Activated T-helper 17 cell treated with anti-CD3 and anti-CD28 coated beads, Interleukin-2, amount 50 U/mL, for 72 hours (primary cell): ENCODE measurements at regions not wholly inside any gene's neighbourhood (a gene's known extent, or its start where the extent isn't known, plus 50 kb on each side); places are given as distances from the start of the nearest gene placed in this dataset.

ENCODE experiments used
- ATAC-seq: fragments of 150-1000 bp; cut with Tn5 transposase; replicated peaks from 2 replicates; pipeline ENCODE4 v1.10.0; 2021; ENCODE audit warnings: mild to moderate bottlenecking, moderate library complexity
- H3K27ac Mint-ChIP-seq: one replicate; pipeline ENCODE4 v1.8.0; 2022; ENCODE audit warnings: mixed read lengths
- H3K27me3 Mint-ChIP-seq: one replicate; pipeline ENCODE4 v1.8.0; 2022; ENCODE audit warnings: mixed read lengths
- H3K36me3 Mint-ChIP-seq: one replicate; pipeline ENCODE4 v1.8.0; 2022; ENCODE audit warnings: low read depth, mild to moderate bottlenecking, mixed read lengths
- H3K4me1 Mint-ChIP-seq: one replicate; pipeline ENCODE4 v1.8.0; 2022; ENCODE audit warnings: mixed read lengths
- H3K4me3 Mint-ChIP-seq: one replicate; pipeline ENCODE4 v1.8.0; 2022; ENCODE audit warnings: mild to moderate bottlenecking, mixed read lengths
- H3K9me3 Mint-ChIP-seq: one replicate; pipeline ENCODE4 v1.8.0; 2022; ENCODE audit warnings: mixed read lengths

DNA sequence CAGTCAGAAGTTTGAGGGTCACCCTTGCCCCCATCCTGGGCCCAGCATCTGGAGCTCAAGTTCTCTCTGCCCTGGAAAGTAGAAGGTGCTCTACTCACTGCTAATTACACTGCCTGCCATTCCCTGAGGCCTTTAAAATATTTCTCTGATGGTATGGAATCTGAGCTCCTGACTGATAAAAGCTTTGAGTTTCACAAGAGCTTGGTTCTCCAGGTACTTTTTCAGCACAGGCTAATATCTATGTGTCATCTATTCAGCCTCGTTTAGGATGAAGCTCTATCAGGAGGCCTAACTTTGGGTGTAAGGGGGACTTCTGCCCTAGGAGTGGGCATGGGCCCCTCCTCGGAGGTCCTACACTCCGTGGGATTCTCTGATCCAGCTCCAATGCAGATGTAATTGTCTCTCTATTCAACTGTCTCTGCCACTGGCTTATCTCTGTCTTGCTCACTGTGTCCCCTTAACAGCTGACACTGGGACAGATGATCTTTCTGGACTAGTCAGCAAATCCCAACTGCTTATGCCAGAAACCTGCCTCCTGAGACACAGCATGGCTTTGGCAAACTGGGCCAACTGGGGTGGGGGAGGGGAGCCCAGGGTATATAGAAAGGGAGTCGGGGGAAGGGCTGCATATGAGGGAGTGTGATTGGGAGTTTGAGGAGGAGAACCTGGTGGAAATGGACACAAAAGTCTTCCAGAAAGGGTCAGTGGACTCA, 104.2 kb upstream of the GADD45A start:
- no peak for ATAC-seq
- Mint-ChIP-seq H3K4me3 (no peak overlapping the region), H3K27me3 (no peaks in the 10 kb centered on the region), H3K36me3 (no peaks in the 10 kb centered on the region), H3K27ac (no peak overlapping the region), H3K9me3 (no peaks in the 10 kb centered on the region), H3K4me1 (no peaks in the 10 kb centered on the region)

DNA sequence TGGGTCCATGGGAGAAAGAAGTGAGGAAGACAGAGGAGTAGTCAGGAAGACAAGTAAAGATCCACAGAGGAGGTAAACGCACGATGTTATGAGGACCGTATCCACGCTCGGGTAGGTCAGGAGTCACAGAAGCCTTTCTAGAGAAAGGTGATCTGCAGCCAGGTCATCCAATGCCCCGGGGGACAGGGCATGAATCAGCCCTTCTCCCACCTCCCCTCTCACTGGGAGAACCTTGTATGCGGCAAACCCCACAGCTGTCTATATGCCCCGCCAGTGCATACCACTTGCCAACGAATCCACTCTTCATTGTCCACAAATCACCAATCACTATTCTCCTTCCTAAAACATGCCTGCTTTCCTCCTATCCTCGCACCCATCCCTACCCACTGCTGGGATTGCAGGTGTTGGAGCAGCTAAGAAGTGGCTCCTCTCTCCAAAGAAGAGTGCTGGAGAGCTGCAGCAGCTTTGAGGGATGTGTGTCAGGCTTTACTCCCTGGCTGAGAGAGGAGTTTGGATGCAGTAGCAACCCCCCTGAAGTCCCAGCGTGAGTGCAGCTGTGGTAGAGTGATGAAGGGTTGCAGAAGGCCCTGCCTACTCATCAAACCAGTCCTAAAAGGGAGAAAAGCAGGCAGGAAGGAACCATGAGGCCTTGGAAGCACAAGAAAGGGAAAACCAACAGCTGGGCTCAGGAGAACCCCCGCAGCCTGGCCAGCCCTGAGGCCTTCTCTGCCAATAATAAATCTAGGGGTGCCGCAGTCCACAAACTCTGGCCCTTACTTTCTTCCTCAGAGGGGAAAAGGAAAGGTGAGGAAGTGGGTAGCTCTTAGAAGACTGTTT, 102.2 kb upstream of the GADD45A start:
- no peaks in the 10 kb centered on the region for H3K27me3 Mint-ChIP-seq
- no peaks in the 10 kb centered on the region for H3K4me1 Mint-ChIP-seq
- no peak overlapping the region for H3K4me3 Mint-ChIP-seq
- H3K36me3 Mint-ChIP-seq = no peaks in the 10 kb centered on the region
- H3K9me3 Mint-ChIP-seq = no peaks in the 10 kb centered on the region
- ATAC-seq = no peak
- H3K27ac Mint-ChIP-seq = no peak overlapping the region

- no peak for ATAC-seq
- Mint-ChIP-seq H3K4me1 (no peaks in the 10 kb centered on the region), H3K36me3 (no peaks in the 10 kb centered on the region), H3K9me3 (no peaks in the 10 kb centered on the region), H3K27me3 (no peaks in the 10 kb centered on the region), H3K27ac (no peak overlapping the region), H3K4me3 (no peak overlapping the region)
These were observed 101.5 kb upstream of the GADD45A start for GRCh38 chr1:67583462-67583950.

GRCh38 chr1:67584938-67585337, 100.1 kb upstream of the GADD45A start:
- no peaks in the 10 kb centered on the region for H3K36me3 Mint-ChIP-seq
- no peaks in the 10 kb centered on the region for H3K4me1 Mint-ChIP-seq
- H3K4me3 Mint-ChIP-seq = no peak overlapping the region
- H3K9me3 Mint-ChIP-seq = no peaks in the 10 kb centered on the region
- no peak for ATAC-seq
- H3K27ac Mint-ChIP-seq = no peak overlapping the region
- H3K27me3 Mint-ChIP-seq = no peaks in the 10 kb centered on the region

- Mint-ChIP-seq H3K4me1 (no peaks in the 10 kb centered on the region), H3K36me3 (no peaks in the 10 kb centered on the region), H3K27me3 (peaks cover 3% of the 10 kb centered on the region), H3K9me3 (no peaks in the 10 kb centered on the region), H3K27ac (no peak overlapping the region), H3K4me3 (no peak overlapping the region)
- no peak for ATAC-seq
These were observed 98.4 kb upstream of the GADD45A start for GRCh38 chr1:67586596-67586995.

GRCh38 chr1:67588178-67588855, 96.7 kb upstream of the GADD45A start:
- Mint-ChIP-seq H3K9me3 (no peaks in the 10 kb centered on the region), H3K27me3 (peaks cover 4% of the 10 kb centered on the region), H3K36me3 (no peaks in the 10 kb centered on the region), H3K4me3 (no peak overlapping the region), H3K27ac (no peak overlapping the region), H3K4me1 (no peaks in the 10 kb centered on the region)
- no peak for ATAC-seq

DNA sequence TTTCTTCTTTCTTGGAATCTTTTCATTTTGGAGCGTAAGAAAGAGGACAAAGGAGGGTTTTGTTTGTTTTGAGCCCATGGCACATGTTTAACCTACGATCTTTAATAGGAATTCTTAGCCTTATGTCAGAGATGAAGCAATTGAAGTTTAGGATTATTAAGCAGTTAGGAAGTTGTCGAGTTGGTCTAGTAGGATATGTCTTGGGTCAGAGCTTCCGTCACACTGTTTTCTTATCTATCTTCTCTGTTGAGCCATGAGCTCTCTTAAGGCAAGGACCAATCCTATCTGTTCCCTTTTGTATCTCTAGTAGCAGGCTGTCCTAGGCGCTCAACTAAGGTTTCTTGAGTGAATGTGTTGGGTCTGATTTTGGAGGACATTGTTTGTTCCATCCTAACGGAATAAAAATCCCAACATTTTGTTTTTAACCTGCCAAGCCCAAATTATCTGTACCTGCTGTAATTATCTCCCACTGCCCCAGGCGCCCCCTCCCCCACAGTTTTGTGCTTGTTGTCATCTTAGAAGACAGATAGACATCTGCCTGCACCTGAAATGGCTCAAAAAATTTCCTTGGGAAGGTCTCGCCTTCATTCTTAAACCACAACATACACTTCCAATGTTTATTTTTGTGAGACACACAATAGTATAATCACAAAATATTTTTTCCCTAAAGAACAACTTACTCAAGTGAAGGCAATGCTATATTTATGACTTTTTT, 95.3 kb upstream of the GADD45A start:
- ATAC-seq = no peak
- H3K27me3 Mint-ChIP-seq = peaks cover 4% of the 10 kb centered on the region
- H3K36me3 Mint-ChIP-seq = no peaks in the 10 kb centered on the region
- H3K4me3 Mint-ChIP-seq = no peak overlapping the region
- no peaks in the 10 kb centered on the region for H3K9me3 Mint-ChIP-seq
- H3K27ac Mint-ChIP-seq = no peak overlapping the region
- no peaks in the 10 kb centered on the region for H3K4me1 Mint-ChIP-seq

- H3K27me3 Mint-ChIP-seq = peaks cover 4% of the 10 kb centered on the region
These were observed 94.7 kb upstream of the GADD45A start for GRCh38 chr1:67590329-67590728.

GRCh38 chr1:67594764-67595163, 90.2 kb upstream of the GADD45A start:
- no peak overlapping the region for H3K4me3 Mint-ChIP-seq
- no peaks in the 10 kb centered on the region for H3K36me3 Mint-ChIP-seq
- no peaks in the 10 kb centered on the region for H3K9me3 Mint-ChIP-seq
- H3K27me3 Mint-ChIP-seq = peaks cover 4% of the 10 kb centered on the region
- H3K4me1 Mint-ChIP-seq = no peaks in the 10 kb centered on the region
- H3K27ac Mint-ChIP-seq = no peak overlapping the region
- no peak for ATAC-seq

More at GRCh38 chr1:67590329-67590728, 94.7 kb upstream of the GADD45A start:
- Mint-ChIP-seq H3K27ac (no peak overlapping the region), H3K4me1 (no peaks in the 10 kb centered on the region), H3K4me3 (no peak overlapping the region), H3K9me3 (no peaks in the 10 kb centered on the region), H3K36me3 (no peaks in the 10 kb centered on the region)
- ATAC-seq = no peak

- no peak overlapping the region for H3K4me3 Mint-ChIP-seq
- ATAC-seq = no peak
- peaks cover under 1% of the 10 kb centered on the region for H3K27me3 Mint-ChIP-seq
- H3K4me1 Mint-ChIP-seq = no peaks in the 10 kb centered on the region
- H3K9me3 Mint-ChIP-seq = no peaks in the 10 kb centered on the region
- H3K36me3 Mint-ChIP-seq = no peaks in the 10 kb centered on the region
- H3K27ac Mint-ChIP-seq = no peak overlapping the region
These were observed 88.3 kb upstream of the GADD45A start for GRCh38 chr1:67596674-67597073.

- H3K27me3 Mint-ChIP-seq = peaks cover 3% of the 10 kb centered on the region
- H3K27ac Mint-ChIP-seq = no peak overlapping the region
- no peaks in the 10 kb centered on the region for H3K4me1 Mint-ChIP-seq
- ATAC-seq = peak; percentile 39
- no peaks in the 10 kb centered on the region for H3K36me3 Mint-ChIP-seq
- no peak overlapping the region for H3K4me3 Mint-ChIP-seq
- H3K9me3 Mint-ChIP-seq = no peaks in the 10 kb centered on the region
These were observed 87.7 kb upstream of the GADD45A start for GRCh38 chr1:67597336-67597735.

GRCh38 chr1:67599085-67599484, 85.9 kb upstream of the GADD45A start:
- Mint-ChIP-seq H3K4me1 (no peaks in the 10 kb centered on the region), H3K27me3 (peaks cover 8% of the 10 kb centered on the region), H3K9me3 (no peaks in the 10 kb centered on the region), H3K36me3 (no peaks in the 10 kb centered on the region), H3K27ac (no peak overlapping the region), H3K4me3 (no peak overlapping the region)
- ATAC-seq = no peak

- Mint-ChIP-seq H3K4me1 (no peaks in the 10 kb centered on the region), H3K27me3 (peaks cover 8% of the 10 kb centered on the region), H3K9me3 (no peaks in the 10 kb centered on the region), H3K36me3 (no peaks in the 10 kb centered on the region), H3K4me3 (no peak overlapping the region), H3K27ac (no peak overlapping the region)
- no peak for ATAC-seq
These were observed 83.5 kb upstream of the GADD45A start for GRCh38 chr1:67601539-67601938.

DNA sequence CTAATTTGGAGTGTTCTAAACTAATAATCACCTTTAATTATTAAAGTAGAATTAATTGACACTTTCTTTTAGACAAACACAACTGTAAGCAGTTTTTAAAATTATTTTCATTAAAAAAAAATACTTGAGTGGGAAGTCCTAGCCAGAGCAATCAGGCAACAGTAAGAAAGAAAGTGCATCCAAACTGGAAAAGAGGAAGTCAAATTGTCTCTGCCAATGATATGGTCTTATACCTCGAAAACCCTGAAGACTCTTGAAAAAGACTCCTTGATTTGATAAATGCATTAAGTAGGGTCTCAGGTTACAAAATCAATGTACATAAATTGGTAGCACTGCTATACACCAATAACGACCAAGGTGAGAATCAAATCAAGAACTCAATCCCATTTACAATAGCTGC, 83.0 kb upstream of the GADD45A start:
- H3K27me3 Mint-ChIP-seq = peaks cover 8% of the 10 kb centered on the region
- no peak overlapping the region for H3K4me3 Mint-ChIP-seq
- no peaks in the 10 kb centered on the region for H3K4me1 Mint-ChIP-seq
- H3K9me3 Mint-ChIP-seq = no peaks in the 10 kb centered on the region
- ATAC-seq = no peak
- H3K36me3 Mint-ChIP-seq = no peaks in the 10 kb centered on the region
- H3K27ac Mint-ChIP-seq = no peak overlapping the region
